ENCODE measurements at regions not wholly inside any gene's neighbourhood (a gene's known extent, or its start where the extent isn't known, plus 50 kb on each side); places are given as distances from the start of the nearest gene placed in this dataset.

DNA sequence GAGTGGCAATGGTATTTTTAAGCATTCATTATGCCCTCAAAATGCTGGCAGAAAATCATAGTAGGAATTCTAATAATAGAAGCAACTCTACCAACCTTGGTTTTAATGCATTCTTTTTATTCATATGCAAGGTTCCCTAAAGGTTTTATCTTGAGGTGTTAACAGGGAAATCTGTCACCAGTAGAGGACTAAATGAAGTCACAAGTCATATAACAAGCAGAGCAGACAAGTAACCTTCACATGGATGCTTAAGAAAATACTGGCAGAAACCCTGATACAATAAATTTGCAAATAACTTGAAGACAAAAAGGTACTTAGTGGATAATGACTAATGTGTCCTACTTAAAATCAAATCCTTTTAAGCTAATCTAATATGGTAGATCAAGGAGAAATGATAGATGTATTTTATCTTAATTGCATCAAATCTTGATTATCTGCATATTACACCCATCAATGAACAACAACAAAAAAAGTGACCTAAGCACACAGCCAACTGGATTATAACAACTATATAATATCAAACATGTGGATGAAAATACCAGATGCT lies 73.3 kb downstream of the RFC3 start:
- no peak for ATAC-seq (ENCODE audit: poor library complexity)
- intact Hi-C loops (cut with DNase I) = no loop called here
- no peak for DNase-seq

DNA sequence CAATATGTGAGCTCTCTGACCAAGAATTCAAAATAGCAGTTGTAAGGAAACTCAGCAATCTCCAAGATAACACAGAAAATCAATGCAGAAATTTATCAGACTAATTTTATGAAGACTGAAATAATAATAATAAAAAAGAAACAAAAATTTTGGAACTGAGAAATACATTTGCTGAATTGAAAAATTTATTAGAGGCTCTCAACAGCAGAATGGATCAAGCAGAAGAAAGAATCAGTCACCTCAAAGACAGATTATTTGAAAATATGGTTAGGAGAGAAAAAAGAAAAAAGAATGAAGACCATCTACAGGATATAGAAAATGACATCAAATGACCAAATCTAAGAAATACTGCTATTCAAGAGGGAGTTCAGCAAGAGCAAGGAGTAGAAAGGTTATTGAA lies 75.6 kb downstream of the RFC3 start:
- intact Hi-C loops (cut with DNase I) = no loop called here
- DNase-seq (no peak), ATAC-seq (ENCODE audit: poor library complexity) (no peak)

DNA sequence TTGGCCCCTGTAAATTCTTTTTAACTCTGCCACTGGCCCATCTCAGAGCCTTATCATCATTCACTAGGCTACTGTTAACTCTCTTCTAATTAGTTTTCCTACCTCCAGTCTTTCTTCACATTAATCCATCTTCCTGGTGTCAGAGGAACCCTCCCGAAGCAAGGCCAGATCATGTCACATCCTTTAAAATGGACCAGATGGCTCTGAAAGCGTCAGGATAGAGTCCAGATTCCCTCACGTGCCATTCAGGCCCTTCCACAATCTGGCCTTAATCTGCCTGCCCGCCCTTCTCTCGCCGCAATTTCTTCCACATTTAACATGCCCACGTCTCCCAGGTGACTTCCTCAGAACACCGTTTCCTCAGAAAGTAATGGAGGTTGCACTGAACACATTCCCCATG lies 86.5 kb downstream of the RFC3 start:
- DNase-seq (no peak), ATAC-seq (ENCODE audit: poor library complexity) (no peak)
- intact Hi-C loops (cut with DNase I) = no loop called here

DNA sequence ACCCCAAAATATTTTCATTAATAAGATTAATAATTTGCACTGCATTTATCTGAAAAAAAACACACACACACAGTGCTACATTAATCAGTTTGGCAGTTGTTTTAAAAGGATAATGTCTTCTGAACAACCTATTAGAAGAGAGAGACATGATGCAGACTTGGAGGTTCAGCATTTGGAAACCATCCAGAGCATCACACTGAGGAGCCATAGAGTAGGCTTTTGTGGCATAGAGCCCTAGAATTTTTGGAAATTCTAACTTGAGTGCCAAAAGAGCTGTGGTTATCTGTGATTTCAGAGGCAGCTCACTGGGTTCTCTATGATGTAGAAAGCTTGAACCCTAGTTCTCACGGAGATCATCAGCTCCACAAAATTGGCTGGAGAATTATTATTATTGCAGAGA lies 90.2 kb downstream of the RFC3 start:
- no peak for DNase-seq
- intact Hi-C loops (cut with DNase I) = no loop called here
- no peak for ATAC-seq (ENCODE audit: poor library complexity)

DNA sequence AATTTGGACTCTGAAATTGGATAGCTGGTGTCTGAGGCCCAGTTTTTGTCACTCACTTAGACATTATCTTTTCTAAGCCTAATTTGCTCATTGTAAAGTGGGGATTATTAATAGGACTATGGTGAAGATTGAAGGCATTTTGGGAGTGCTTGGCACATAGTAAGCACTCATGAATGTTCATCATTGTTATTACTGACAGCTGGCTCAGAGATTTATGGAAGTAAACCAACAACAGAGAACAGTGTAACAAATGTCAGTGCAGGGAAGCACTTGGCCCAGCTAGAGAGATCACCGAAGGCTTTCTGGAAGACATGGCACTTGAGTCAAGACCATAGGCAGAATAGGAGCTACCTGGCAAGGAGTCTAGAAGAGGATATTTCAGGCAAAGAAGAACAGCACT lies 92.3 kb downstream of the RFC3 start:
- DNase-seq (no peak), ATAC-seq (ENCODE audit: poor library complexity) (peak; percentile 55)
- intact Hi-C loops (cut with DNase I) = no loop called here

DNA sequence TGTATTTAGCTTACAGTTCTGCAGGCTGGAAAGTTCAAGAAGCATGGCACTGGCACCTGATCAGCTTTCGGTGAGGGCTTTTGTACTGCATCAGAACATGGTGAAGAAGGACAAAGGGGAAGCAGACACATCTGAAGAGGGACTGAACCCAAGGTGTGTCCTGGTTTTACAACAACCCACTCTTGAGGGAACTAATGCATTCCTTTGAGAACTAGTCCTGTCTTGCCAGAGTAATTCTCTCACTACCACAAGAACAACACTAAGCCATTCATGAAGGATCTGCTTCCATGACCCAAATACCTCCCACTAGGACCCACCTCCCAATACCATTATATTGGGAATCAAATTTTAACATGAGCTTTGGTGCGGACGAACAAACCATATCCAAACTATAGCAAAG lies 93.6 kb downstream of the RFC3 start:
- no peak for ATAC-seq (ENCODE audit: poor library complexity)

DNA sequence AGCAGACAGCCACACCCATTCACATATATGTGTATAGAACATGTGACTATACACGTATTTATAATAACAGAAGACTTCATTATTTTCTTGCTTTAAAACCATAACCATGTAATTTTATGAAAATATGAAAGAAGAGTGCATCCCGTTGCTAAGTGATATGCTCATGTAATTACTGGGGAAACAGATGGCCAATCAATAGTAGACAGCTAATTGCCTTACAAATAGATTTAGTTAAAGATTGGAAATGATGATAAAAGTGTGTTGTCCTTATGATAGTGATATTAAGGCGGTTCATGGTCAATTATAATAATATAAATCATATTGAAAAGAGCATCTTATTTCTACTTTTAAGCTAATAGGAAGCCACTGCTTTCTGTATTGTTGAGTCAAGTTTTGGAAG lies 95.9 kb downstream of the RFC3 start:
- DNase-seq (no peak), ATAC-seq (ENCODE audit: poor library complexity) (no peak)
- intact Hi-C loops (cut with DNase I) = no loop called here

More for the DNA sequence above, 93.6 kb downstream of the RFC3 start:
- intact Hi-C loops (cut with DNase I) = no loop called here
- DNase-seq = no peak

DNA sequence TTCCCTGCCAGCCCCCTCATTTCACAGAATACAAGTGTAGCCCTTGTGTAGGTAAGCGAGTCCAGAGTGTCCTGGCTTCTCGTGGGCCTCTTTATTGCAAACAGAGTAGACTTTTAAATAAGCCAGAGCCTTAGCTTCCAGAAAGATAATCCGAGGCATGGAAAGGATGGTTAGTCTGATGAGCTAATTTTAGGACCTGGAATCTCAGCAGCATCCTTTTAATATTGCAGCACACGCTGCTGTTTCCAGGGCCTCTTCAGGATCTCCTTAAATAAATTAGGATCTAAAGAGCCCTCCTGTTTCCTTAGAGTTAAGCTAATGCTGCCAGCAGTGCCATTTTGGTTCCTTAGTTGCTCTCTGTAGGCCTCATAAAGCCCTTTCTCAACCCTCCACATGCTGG lies 99.2 kb downstream of the RFC3 start:
- ATAC-seq (ENCODE audit: poor library complexity) = peak; percentile 41
- intact Hi-C loops (cut with DNase I) = no loop called here
- DNase-seq = no peak

DNA sequence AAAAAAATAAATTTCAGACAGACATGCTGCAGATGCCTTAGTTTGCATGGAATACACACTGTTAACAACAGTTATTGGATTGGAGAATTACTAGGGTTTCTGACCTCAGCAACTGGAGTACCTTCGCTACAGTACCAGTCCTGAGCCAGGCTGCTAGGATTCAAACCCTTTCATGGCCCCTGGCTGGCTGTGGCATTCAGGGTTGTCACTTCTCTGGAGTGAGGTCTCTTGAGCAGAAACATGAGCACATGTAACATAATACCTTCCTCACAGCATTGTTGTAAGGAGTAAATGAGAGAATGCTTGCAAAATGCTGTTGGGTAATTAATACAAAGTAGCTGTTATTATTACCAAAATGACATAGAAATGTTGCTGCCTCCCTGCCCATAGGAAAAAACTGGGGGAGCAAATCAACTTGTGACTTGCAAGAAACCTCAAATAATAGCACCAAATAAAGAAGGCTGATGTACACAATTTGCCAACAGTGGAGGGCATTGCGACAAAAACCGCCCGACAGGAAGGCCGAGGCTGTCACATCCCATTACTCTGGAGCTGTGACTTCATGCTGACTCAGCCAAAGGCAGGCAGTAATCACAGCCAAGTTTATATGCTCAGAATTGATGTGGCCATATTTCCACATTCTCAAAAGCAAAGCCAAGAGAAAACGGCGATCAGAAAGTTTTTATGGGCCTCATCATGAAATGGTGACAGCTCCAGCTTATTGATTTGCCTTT lies 100.4 kb downstream of the RFC3 start:
- intact Hi-C loops (cut with DNase I) = no loop called here
- DNase-seq = no peak
- ATAC-seq (ENCODE audit: poor library complexity) = no peak

DNA sequence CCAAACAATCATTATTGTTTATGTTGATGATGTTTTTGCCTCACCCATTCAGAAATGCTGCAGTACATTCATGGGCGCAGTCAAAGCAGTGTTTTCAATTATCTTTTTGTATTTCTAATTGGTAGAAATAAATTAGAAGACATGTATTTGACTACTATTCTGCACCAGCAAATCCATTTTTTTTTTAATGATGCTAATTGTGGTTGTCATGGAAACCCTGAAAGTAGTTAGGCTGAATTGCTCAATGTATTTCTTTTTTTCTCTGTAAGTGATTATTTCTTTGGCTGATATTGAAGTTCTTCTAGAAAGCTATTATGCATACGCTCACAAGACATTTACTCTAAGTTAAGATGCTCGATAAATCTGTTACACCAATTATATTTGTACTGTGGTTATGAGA lies 101.2 kb downstream of the RFC3 start:
- intact Hi-C loops (cut with DNase I) = no loop called here
- DNase-seq = no peak
- ATAC-seq (ENCODE audit: poor library complexity) = no peak

DNA sequence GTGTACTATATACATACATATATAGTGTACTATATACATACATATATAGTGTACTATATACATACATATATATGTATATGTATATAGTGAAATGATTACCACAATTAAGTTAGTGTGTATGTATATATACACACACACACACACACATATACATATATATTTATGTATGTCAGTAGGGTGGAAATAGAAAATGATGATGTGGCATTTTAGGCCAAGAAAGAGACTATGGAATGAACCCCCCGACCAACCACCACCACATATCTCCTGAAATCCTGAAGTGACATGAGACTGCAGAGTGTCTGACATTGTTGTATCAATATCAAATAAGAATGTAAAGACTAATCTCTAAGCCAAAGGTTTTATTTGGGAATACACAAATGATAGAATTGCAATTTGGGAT lies 107.6 kb downstream of the RFC3 start:
- DNase-seq (no peak), ATAC-seq (ENCODE audit: poor library complexity) (no peak)
- intact Hi-C loops (cut with DNase I) = no loop called here

DNA sequence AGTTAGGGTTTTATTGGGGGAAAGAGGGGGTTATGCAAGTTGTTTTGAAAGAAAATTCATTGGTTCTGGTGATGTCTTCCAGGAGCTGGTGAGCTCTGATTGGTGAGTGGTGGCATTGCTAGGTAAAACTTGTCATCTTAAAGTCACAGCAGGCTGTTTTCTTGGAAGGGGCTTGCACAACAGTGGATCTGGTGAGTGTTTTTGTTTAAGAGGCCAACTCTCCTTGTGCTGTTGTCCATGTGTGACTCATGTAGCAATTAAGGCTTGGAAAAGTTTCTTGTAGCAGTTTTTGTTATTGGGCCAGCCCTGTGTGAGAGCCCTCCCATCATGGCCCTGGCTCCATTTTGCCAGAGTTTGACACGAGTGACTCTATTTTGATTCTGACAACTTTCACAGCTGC lies 109.4 kb downstream of the RFC3 start:
- intact Hi-C loops (cut with DNase I) = no loop called here
- no peak for ATAC-seq (ENCODE audit: poor library complexity)
- DNase-seq = no peak

DNA sequence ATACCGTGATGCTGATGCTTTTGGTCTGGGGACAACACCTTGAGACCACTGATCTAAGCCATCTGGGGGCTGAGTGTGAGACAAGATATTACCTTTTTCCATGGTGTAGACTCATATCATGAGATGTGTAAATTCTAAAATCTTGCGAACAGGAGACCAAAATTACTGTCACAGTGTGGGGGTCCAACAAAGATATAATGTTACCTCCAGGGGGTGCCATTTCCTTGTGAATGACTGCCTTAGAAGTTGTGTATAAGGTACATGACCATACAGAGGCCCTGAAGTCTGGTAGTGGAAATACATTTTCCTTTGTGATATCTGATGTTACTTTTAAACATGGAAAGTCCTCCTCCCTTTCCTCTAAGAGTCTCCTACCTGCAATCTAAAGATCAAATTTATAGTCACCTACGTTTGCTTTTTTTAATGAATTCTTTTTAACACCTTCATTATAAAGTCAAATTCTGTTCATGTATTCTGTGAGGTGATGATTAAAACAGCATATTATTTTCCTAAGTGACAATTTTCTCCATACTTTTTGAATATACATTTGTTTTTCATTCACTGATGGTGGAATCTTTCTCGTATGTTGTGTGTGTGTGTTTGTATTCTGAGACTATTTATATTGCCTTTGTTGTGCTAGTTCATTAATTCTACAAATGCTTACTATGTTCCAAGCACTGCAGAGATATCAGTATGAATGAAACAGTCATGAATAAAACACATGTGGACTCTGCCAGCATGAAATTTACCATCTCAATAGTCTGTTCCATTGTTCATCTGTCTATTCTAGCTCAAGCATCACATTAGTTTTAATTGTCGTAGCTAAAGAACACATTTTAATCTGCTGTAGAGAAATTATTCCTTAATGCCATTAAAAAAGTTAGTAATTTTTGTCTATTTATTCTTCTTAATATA lies 113.7 kb downstream of the RFC3 start:
- intact Hi-C loops (cut with DNase I) = loop anchor here (5.0 kb wide), 2 partner anchors 146 to 1226 kb away; no protein-coding TSS in a partner anchor
- DNase-seq = no peak
- ATAC-seq (ENCODE audit: poor library complexity) = peak; percentile 77

DNA sequence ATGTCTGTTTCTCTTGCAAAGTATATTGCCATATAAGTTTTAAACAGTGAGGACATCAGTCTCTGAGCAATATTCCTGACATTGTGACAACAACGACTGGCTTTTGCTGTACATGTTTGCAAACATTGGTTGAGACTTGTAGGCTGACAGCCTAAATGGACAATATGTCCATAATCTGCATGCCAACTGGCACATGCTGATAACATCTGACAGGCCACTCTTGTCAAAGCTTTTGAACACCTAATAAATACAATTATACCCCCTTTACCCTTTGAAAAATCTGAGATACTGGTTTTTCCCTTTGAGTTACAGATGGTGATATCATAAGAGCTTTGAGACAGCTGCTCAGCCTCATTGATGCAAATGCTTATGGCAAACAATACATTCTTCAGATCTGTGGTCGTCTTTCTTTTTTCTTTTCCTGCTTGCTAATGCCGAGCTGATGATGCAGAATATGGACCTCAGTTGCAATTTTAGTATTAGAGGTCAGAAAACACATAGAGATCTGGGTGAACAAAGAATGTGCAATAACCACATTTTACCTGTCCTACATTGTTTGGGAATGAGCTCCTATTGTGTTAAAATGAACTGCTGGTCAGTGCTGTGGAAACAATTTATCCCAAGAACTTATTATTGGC lies 114.9 kb downstream of the RFC3 start:
- DNase-seq = no peak
- ATAC-seq (ENCODE audit: poor library complexity) = no peak
- intact Hi-C loops (cut with DNase I) = loop anchor here (5.0 kb wide), 2 partner anchors 144 to 1224 kb away; no protein-coding TSS in a partner anchor

DNA sequence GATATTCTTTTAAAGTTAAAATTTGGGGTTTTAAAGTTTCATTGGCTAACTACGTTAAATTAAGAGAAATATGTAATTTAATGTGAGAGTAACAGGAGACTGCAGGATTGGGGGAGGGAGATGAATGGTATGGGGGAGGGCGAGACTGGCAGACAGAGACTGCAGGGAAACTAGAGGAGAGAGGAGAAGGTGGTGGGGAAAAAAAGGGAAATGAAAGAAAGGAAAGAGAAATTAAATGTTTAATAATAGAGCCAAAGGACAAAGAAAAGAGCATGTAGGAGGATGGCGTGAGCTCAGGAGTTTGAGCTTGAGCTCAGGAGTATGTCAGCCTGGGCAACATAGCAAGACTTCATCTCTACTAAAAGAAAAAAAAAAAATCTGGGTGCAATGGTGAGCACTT lies 115.9 kb downstream of the RFC3 start:
- ATAC-seq (ENCODE audit: poor library complexity) (no peak), DNase-seq (no peak)
- intact Hi-C loops (cut with DNase I) = loop anchor here (5.0 kb wide), 2 partner anchors 143 to 1223 kb away; no protein-coding TSS in a partner anchor

DNA sequence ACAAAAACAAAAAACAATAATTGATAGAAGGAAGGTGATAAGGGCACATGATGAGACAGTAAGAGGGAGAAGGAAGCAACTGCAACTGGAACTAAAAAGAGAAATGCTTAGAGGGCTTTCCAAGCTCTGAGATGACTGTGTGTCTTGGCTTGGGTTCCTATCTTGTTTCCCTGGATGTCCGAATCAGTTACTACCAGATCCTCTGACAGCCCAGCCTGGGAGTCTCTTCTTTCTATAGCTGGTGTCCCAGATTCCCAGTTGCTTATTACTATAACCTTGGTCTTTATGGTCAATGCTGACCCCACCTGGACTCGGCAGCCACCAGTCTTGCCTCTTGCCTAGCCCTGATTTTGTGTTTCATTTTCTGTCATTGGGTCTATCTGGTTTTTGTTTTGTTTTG lies 116.4 kb downstream of the RFC3 start:
- intact Hi-C loops (cut with DNase I) = loop anchor here (5.0 kb wide), 2 partner anchors 143 to 1223 kb away; no protein-coding TSS in a partner anchor
- DNase-seq = no peak
- no peak for ATAC-seq (ENCODE audit: poor library complexity)

DNA sequence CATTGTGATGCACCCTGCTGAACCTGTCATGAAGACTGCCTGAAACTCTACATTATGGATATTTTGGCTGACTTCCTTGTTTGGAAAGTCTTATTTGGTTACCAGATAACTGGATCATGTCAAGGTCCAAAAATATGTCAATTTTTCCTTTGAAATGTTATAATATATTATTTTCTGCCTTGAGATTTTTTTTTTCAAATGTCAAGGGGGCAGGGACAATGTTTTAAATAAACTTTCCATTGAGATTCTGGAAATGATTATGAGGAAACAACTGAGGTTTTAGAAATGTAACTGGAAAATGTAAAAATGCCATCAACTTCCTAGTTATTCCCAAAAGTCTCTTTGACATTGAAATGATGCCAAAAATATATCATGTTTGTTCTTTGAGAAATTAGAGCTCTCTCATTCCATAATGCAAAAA lies 117.0 kb downstream of the RFC3 start:
- intact Hi-C loops (cut with DNase I) = loop anchor here (5.0 kb wide), 2 partner anchors 142 to 1222 kb away; no protein-coding TSS in a partner anchor
- DNase-seq (no peak), ATAC-seq (ENCODE audit: poor library complexity) (no peak)

DNA sequence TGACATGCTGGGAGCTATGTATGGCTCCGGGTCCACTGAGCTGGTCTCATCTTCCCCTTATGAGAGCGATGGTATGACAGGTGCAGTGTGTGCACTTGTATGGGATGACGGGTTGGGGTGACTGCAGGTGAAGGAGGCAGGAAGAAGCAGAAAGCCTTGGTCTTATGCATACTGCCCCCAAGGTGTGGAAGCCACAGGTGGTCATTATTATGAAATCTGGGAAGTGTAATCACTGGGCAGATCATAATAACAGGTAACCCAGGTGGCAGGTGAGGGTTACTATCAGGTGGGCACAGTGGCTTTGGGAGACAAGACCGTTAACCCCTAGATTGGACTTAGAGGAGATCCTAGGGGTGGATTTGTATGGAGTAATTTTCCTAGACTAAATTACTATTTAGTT lies 118.0 kb downstream of the RFC3 start:
- DNase-seq = no peak
- no peak for ATAC-seq (ENCODE audit: poor library complexity)
- intact Hi-C loops (cut with DNase I) = no loop called here

All from Right ventricle myocardium superior (tissue), 1 donor.